ENCODE measurements at regions not wholly inside any gene's neighbourhood (a gene's known extent, or its start where the extent isn't known, plus 50 kb on each side); places are given as distances from the start of the nearest gene placed in this dataset.
A peak's percentile ranks its signal among the peaks of the same experiment; 100 is the strongest.
"Not testable (repeated sequence)": the region's sequence is repeated elsewhere in the genome, so short reads cannot be mapped to it uniquely, and the experiment has no call there.

- no peak for DNase-seq (ENCODE audit: low read depth)
Measured at GRCh38 chr7:33784000-33784399, 121.3 kb upstream of the BMPER start.

DNA sequence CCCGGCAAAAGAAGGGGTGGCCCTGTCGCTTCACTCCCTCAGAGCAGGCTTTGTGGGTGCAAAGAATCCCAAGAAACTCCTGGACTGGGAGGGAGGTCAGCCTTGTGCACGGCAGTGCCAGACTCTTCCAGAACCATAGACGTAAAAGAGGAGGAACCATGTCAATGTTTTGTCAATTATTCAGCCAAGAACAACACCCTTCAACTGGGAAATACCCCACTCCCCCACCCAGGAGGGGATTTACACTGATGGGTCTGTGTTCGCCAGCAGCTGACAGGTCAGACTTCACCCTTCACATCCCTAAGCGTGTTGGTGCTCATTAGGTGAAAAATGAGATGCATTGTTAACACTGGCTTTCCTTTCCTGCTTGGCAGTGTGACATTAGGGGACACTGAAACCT is 116.8 kb upstream of the BMPER start:
- no peak for DNase-seq (ENCODE audit: low read depth)

DNA sequence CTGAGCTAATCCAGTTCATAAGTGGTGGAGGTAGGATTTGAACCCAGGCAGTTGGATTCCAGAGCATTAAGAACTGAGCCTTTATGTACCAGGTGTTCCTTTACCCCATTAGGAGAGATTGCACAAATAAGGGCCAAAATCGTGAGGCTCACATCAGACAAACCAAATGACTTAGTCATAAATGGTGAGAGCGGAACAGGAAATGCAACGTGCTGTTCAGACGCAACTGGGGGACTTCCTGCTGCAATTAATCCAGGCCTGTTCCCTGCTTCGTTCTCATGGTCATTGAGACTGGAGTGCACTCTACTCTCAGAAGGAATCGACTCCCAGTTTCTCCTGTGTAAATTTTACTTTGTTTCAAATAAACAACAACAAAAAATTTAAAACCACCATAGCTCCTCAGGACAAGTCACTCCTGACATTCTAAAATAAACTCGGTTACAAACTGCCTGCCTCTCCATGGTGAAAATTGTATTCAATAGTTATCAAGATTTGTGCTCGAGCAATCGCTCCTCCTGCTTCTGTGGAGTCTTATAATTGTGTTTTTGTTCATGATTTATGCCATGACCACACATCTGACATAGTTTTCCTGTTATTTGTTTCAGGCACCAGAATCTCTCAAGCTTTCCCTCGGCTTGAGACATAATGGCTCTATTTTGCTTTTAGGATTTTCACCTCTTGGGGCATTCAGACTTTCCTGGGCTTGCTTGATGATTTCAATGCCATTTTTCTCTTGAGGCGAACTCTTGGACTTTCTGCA is 115.3 kb upstream of the BMPER start:
- peak; percentile 60 for DNase-seq (ENCODE audit: low read depth)

GRCh38 chr7:33790746-33791145 is 114.6 kb upstream of the BMPER start:
- no peak for DNase-seq (ENCODE audit: low read depth)

DNA sequence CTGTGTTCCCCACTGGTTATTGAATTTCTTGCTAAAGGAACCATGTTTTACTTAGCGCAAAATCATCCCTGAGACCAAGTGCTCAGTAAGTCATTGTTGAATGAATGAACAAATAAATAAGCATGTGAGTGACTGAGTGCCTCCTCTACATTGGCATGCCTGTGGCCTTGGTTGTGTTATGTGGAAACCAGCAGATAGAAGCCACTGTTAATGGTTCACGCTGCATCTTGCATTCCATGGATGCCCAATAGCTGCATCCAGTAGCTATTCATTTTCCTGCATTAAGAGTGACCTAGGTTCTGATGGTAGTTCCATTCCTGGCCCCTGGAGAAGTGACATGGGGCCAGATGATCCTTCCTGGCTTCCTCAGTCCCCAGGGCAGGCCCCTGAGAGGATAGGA is 113.3 kb upstream of the BMPER start:
- DNase-seq (ENCODE audit: low read depth) = no peak

DNA sequence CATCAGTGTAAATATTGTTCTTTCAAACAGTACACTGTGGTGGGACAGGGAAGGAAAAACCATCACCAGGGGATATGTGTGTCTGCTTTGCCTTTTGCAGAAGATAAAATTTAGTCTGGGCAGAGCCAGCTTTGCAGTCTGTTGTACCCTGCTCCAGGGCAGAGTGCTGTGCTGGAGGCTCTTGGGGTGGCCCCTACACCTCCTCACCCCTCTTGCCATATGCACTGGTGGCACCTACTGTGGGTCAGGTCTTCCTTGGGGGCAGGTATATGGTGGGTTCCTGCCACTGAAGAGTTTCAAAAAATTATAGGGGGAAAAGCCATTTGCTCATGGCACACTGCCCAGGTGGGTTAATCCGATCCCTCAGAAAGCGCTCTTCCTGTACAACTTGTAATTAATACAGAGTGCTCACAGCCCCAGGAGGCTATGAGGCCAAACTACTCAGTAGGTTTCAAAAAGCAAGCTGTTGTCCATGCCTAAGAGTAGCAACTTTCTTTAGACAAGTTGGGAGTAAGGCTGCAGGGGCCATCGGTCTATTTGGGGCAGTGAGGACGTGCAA is 112.7 kb upstream of the BMPER start:
- DNase-seq (ENCODE audit: low read depth) = no peak

DNA sequence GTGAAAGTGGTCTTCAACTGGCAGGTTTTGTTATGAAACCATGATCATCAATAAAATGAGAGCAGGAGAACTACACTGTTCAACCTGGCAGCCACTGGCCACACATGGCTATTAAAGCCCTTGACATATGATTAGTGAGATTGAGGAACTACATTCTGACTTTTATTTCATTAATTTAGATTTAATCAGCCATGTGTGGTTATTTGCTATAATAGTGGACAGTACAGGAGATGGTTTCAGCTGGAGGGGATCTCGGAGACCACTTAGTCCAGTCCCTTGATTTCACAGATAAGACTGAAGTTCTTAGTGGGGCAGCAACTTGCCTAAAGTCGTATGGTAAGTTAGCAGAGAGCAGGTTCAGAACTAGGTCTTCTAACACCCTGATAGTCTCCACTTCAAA is 111.7 kb upstream of the BMPER start:
- no peak for DNase-seq (ENCODE audit: low read depth)

GRCh38 chr7:33794419-33794818 is 110.9 kb upstream of the BMPER start:
- no peak for DNase-seq (ENCODE audit: low read depth)

GRCh38 chr7:33794959-33795358 is 110.4 kb upstream of the BMPER start:
- no peak for DNase-seq (ENCODE audit: low read depth)

- DNase-seq (ENCODE audit: low read depth) = no peak
Measured at GRCh38 chr7:33796538-33796937, 108.8 kb upstream of the BMPER start.

GRCh38 chr7:33797512-33797911 is 107.8 kb upstream of the BMPER start:
- DNase-seq (ENCODE audit: low read depth) = not testable (repeated sequence)

DNA sequence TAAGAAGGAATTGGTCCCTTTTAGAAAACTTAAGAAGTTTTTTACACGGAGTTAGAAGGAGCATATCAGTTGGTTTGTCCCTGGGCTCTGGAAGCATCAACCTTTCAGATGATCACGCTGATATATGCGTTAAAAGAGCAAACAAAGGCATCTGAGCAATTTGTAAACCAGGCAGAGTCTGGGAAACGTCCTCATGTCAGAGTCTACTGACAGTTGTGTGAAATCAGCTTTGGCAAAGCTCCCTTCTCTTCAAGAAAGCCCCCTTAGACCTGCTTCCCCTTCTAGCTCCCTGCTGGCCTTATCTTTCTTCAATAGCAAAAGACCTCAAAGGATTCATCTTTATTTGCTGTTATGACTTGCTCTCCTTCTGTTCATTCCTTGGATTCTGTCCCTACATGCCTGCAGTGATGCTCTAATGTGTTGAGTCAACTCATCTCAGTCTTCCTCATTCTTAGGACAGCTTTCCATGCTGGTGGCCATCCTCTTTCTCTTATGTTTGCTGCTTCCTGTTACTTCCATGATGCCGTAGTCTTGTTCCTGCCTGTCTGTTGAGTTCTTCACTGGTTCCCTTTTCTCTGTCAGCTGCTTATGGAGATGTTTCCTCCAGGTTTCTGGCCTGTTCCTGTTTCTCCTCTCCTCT is 106.5 kb upstream of the BMPER start:
- peak; percentile 36 for DNase-seq (ENCODE audit: low read depth)

- no peak for DNase-seq (ENCODE audit: low read depth)
Measured at GRCh38 chr7:33799766-33800165, 105.6 kb upstream of the BMPER start.

DNA sequence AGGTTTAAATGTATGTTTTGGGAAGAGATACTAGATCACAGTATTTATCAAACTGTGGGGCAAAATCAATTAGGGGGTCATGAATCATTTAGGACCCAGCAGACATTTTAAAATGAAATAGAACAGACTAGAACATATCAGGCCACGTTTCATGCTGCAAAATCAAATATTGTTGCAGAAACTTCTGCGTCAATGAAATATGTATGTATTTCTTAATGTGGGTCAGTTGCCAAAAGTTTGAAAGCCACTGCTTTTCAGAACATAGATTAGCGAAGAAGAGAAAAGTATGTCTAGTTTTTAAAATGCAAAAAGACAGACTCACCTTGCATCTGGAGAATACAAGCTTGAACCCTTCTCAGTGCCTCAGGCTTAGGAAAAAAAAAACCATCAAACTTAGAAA is 102.7 kb upstream of the BMPER start:
- peak; percentile 36 for DNase-seq (ENCODE audit: low read depth)

DNA sequence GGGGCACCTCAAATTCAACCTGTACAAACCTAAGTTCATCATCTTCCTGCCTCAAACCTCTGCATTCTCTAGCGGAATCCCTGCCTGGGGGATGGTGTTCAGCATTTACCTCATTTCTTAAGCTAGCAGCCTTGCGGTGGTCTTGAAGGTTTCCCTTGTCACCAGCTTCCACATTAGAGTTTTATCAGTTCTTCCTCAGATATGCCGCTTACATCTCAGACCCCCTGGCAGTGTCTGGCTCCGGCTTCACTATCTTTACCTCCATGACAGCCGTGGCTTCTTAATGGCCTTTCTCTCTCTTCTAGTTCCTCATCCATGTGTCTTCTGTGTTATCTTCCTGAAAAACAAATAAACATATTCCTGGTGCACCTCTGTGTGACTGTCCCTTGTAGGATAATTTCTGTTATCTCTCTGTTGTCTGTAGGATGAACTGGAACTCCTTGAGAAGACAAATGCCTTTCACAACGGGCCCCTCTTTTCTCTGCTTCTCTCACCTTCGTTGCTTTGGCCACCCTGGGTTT is 101.1 kb upstream of the BMPER start:
- DNase-seq (ENCODE audit: low read depth) = no peak

DNA sequence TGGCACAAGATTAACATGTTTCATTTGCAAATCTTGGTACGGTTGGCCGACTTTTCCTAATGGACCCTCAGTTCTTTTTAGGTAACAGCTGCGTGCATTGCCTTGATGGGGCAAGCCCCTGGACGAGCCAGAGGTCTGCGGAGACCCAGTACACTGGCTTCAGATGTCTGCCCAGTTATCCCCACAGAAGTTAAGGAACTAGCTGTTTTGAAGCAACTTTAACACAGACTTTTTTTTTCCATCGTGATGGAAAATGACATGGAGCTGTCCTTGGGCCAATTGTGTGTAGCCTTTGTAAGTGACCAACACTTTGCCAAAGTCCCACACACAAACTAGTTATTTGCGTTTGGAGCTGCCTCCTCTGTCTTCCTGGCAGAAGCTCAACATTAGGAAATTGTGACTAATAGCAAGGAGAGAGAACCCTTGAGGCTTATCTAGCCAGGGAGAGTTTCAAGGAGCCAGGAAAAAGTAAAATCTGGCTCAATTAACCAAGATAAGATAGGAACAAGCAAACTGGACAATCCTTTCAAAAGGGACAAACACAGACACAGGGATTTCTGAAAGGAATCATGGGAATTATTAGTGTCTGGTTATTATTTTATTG is 99.6 kb upstream of the BMPER start:
- peak; percentile 79 for DNase-seq (ENCODE audit: low read depth)

DNA sequence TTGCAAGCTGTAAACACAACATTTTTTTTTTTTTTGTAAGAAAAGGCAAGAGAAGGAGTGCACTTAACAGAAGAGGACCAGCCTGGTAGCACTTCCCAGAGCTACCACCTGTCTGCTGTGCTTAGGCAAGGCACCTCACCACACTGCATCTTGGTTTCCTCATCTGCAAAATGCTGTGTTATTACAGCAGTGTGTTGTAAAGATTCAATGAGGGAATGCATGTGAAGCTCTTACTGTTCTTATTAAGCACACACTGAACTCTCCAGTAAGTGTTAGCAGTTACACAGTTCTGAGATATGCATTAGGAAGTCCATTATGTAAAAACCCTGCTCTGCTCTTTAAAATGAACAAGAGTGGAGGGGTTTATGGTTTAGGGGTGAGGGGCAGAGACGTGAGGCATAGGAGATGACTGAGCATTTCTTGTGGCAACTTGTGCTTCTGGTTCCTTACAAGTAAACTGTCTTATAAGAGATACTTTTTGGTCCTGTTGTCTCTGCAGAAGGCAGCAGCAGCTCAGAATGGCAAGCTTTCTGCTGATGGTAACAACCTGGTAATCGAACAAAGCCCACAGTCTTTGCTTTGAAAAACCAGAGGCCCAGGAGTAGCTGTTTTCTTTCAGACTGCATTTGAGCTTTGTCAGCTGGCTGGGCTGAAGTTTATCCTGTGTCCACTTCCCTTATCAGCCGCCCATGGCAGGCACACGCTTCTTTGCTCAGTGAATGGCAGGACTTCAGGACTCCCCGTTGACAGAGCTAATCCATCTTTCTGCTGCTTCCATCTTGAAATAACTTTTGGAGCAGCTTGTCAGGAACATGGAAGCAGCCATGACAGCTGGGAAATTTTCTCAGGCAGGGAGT is 98.8 kb upstream of the BMPER start:
- peak; percentile 51 for DNase-seq (ENCODE audit: low read depth)

- DNase-seq (ENCODE audit: low read depth) = no peak
Measured at GRCh38 chr7:33807155-33807530, 98.2 kb upstream of the BMPER start.

DNA sequence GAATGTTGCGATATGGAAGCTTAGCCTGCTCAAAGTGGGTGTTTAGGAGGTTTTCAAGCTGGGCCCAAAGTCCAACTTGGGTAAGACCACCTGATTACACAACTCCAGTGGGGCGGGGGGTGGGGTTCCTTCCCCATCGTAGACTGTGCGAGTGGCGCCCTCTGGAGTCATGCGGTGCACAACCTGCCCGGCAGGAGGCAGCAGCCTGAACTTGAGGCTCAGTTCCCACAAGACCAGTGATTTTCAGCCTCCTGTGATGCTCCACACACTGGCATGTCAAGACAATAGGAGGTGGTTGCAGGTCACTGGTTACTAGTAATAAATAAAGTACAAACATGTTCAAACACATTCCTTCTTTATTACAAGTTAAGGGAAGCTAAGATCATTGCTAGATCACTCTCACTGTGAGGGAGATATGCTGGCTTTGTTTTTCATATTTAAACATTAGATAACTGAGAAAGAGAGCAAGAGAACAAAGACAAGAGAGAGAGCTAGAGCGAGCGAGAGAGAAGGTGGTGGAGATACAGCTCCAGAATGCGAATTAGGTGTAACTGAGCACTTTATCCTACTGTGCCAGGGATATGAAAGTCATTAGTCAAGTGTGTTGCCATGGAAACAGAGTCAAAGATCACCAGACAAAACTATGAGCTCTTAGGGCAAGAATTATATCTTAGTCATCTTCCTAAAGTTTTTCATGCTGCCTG is 97.4 kb upstream of the BMPER start:
- DNase-seq (ENCODE audit: low read depth) = peak; percentile 87

- DNase-seq (ENCODE audit: low read depth) = no peak
Measured at GRCh38 chr7:33809228-33809627, 96.1 kb upstream of the BMPER start.

GRCh38 chr7:33810356-33810755 is 95.0 kb upstream of the BMPER start:
- no peak for DNase-seq (ENCODE audit: low read depth)
